Activated T-cell treated with anti-CD3 and anti-CD28 coated beads, Interleukin-2, amount 50 U/mL, for 4 hours (primary cell): ENCODE measurements at regions not wholly inside any gene's neighbourhood (a gene's known extent, or its start where the extent isn't known, plus 50 kb on each side); places are given as distances from the start of the nearest gene placed in this dataset.
"Not testable (repeated sequence)": the region's sequence is repeated elsewhere in the genome, so short reads cannot be mapped to it uniquely, and the experiment has no call there.

Experiments used
- ATAC-seq, 2 donors: fragments of 200-7000 bp; cut with Tn5 transposase; one replicate each; pipeline ENCODE4 v1.10.0; 2021
- DNase-seq: peaks from one replicate; pipeline ENCODE4 v3.0.0-alpha.2; 2020
- H3K27me3 Mint-ChIP-seq: one replicate; pipeline ENCODE4 v1.8.0; 2021; ENCODE audit warnings: low read depth, mixed read lengths
- H3K36me3 Mint-ChIP-seq: one replicate; pipeline ENCODE4 v1.8.0; 2022; ENCODE audit warnings: mixed read lengths; ENCODE audit not compliant: insufficient read depth
- H3K4me1 Mint-ChIP-seq: one replicate; pipeline ENCODE4 v1.8.0; 2021; ENCODE audit warnings: low read depth, mixed read lengths
- H3K4me3 Mint-ChIP-seq: one replicate; pipeline ENCODE4 v1.8.0; 2021; ENCODE audit warnings: mild to moderate bottlenecking, moderate library complexity, mixed read lengths
- H3K9me3 Mint-ChIP-seq: one replicate; pipeline ENCODE4 v1.8.0; 2021; ENCODE audit warnings: mixed read lengths

DNA sequence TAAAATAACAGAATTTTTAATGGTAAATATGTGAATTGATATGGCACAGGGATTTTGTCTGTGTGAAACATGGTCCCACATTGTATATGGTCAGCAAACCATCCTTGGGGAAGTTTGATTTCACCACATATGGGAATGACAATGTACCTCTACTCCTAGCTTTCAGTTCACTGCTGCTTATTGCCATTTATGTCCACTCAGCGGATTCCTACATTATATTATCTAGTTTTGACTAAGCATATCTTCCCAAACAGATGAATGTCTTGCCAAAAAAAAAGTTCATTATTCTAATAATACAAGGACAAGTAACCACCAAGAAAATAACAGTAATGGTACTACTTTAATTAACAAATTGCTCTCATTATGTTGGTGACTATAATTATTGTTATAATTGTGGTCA lies 1521.6 kb downstream of the MAT2B start:
- H3K36me3 Mint-ChIP-seq: no peaks in the 10 kb centered on the region
- H3K9me3 Mint-ChIP-seq: peaks cover 8% of the 10 kb centered on the region
- H3K27me3 Mint-ChIP-seq: no peaks in the 10 kb centered on the region
- no peaks in the 10 kb centered on the region for H3K4me1 Mint-ChIP-seq
- DNase-seq (no peak), ATAC-seq (no peak)
- no peak overlapping the region for H3K4me3 Mint-ChIP-seq

DNA sequence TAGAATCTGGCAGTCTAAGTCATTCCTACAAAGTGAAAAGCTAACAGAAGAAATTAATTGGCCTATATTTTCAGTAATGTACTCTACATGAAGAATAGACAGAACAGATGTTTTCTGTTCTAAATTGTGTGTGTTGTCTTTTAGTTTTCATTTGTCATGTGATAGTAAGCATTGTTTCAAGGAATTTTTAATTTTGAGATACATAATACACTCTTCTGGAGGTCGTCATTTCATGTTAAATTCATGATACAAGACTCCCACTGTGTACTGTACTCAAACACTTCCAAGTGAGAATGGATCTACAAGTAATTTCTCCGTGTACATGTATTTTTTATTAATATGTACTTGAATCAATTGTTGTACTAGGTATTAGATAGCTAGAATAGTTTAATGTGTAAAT lies 1522.9 kb downstream of the MAT2B start:
- no peaks in the 10 kb centered on the region for H3K27me3 Mint-ChIP-seq
- no peaks in the 10 kb centered on the region for H3K4me1 Mint-ChIP-seq
- H3K36me3 Mint-ChIP-seq: no peaks in the 10 kb centered on the region
- no peak overlapping the region for H3K4me3 Mint-ChIP-seq
- DNase-seq (no peak), ATAC-seq (no peak)
- H3K9me3 Mint-ChIP-seq: peaks cover 8% of the 10 kb centered on the region

DNA sequence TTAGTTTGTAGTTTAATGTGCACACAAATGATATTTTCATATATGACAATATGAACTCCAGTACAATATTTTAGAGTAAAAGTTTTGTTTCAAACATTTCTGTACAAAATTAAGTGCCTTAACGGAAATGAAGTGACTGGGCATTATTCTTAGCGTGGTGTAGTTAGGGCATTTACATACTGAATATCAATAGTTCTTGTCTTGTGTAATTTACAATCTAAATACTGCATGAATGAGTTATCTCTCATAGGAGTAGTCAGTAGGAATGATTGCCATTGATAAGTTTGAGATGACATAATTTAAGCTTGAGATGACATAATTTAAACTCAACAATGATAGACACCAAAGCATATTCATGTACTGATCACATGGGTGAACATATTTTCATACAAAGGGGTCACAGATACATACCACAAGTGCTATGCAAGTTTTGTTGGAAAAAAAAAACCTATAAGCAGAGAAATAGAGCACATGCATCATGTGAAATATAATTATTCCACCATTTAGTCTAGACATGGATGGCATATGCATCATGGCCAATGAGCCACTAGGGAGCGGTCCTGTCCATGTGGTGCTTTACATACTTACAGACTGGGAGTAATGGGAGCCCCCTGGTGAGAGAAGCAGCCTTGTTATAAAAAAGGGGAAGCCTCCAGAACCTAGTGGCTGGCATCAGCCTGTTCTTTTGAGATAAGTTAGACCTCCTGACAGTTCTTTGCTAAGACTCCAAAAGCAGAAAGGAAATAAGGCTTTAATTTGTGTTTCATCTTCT lies 1523.9 kb downstream of the MAT2B start:
- peaks cover 5% of the 10 kb centered on the region for H3K9me3 Mint-ChIP-seq
- DNase-seq: no peak
- H3K36me3 Mint-ChIP-seq: no peaks in the 10 kb centered on the region
- H3K4me3 Mint-ChIP-seq: no peak overlapping the region
- no peaks in the 10 kb centered on the region for H3K27me3 Mint-ChIP-seq
- no peak for ATAC-seq
- no peaks in the 10 kb centered on the region for H3K4me1 Mint-ChIP-seq

DNA sequence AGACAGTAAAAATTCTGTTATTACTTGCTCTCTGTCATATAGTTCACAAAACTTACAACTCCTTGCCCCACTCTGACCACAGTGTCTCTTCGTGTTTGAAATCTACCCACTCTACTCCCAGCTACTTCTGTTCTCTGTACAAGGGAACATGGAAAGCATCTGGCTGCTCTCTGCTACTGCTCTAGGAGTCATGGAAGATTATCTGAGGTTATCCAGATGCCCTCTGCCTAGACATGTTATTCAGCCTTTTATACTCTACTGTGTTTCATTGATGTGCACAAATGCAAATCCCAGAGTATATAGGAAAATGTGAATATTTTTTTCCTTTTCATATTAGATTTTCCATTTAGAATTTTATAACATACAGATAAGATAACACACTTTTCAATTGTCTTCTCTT lies 1525.6 kb downstream of the MAT2B start:
- Mint-ChIP-seq H3K4me1 (no peaks in the 10 kb centered on the region), H3K9me3 (peaks cover 4% of the 10 kb centered on the region), H3K27me3 (no peaks in the 10 kb centered on the region), H3K4me3 (no peak overlapping the region), H3K36me3 (no peaks in the 10 kb centered on the region)
- DNase-seq (no peak), ATAC-seq (no peak)

DNA sequence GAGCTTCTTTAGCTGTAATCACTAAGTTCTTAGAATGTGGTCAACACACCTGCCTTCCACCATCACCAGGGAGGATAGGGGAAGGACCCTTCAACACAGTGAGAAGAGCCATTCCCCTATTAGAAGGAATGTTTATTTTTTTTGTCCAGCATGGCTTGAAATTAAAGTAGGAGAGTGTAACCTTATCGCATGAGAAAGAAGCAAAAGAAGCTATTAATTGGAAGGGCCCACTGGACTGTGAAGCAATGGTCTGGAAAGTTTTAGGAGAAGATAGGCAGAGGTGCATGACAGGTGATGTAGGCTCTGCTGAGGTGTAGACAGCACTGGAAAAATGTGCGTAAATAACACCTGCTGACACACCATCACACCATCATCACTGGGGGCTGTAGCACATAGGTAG lies 1526.0 kb downstream of the MAT2B start:
- Mint-ChIP-seq H3K4me1 (no peaks in the 10 kb centered on the region), H3K36me3 (no peaks in the 10 kb centered on the region), H3K9me3 (peaks cover 4% of the 10 kb centered on the region), H3K27me3 (no peaks in the 10 kb centered on the region), H3K4me3 (no peak overlapping the region)
- DNase-seq (no peak), ATAC-seq (no peak)

DNA sequence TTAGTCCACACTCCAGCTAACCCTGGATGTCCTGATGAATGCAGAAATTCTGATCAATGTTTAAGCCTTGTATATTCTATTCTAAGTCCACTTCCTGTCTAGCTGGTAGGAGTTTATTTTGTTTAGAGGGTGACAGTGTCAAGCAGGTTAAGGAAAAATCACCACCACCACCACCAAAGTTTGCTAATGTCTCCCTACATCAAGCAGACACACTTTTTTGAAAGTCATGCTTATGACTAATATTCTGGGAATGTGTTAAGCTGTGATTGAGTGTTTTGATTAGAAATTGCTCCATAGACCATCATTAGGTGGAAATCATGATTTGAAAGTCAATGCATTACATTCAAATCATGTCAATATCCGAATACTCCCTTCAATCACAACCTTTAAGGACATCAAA lies 1530.1 kb downstream of the MAT2B start:
- Mint-ChIP-seq H3K4me3 (no peak overlapping the region), H3K4me1 (no peaks in the 10 kb centered on the region), H3K36me3 (no peaks in the 10 kb centered on the region), H3K9me3 (peaks cover 6% of the 10 kb centered on the region), H3K27me3 (no peaks in the 10 kb centered on the region)
- no peak for DNase-seq
- ATAC-seq: no peak

DNA sequence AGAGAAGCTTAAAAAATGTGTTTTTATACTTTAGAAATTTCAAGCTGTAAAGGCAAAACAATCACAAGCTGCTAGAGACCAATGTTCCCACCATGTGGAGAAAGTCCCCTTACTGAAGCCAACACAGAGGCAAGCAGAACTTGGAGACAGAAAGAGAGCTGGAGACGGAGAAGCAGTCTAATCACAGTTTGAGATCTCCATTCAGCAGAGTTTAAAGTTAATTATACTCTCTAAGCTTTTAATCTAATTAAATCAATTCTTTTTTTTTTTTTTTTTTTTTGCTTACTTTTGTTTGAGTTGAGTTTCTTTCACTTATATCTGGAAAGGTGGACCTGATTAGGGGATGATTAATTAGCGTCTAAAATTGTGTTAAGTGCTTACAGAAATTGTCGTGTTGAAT lies 1534.3 kb downstream of the MAT2B start:
- no peaks in the 10 kb centered on the region for H3K4me1 Mint-ChIP-seq
- H3K9me3 Mint-ChIP-seq: peaks cover 6% of the 10 kb centered on the region
- DNase-seq (no peak), ATAC-seq (no peak)
- H3K4me3 Mint-ChIP-seq: no peak overlapping the region
- no peaks in the 10 kb centered on the region for H3K36me3 Mint-ChIP-seq
- no peaks in the 10 kb centered on the region for H3K27me3 Mint-ChIP-seq

DNA sequence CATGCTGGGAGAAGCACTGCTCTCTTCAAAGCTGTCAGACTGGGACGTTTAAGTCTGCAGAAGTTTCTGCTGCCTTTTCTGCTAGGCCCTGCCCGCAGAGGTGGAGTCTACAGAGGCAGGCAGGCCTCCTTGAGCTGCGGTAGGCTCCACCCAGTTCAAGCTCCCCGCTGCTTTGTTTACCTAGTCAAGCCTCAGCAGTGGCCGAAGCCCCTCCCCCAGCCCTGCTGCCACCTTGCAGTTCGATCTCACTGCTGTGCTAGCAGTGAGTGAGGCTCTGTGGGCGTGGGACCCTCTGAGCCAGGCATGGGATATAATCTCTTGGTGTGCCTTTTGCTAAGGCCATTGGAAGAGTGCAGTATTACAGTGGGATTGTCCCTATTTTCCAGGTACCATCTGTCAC lies 1540.5 kb downstream of the MAT2B start:
- ATAC-seq, DNase-seq, H3K27me3 Mint-ChIP-seq, H3K4me3 Mint-ChIP-seq, H3K4me1 Mint-ChIP-seq, H3K36me3 Mint-ChIP-seq, H3K9me3 Mint-ChIP-seq: not testable (repeated sequence)

DNA sequence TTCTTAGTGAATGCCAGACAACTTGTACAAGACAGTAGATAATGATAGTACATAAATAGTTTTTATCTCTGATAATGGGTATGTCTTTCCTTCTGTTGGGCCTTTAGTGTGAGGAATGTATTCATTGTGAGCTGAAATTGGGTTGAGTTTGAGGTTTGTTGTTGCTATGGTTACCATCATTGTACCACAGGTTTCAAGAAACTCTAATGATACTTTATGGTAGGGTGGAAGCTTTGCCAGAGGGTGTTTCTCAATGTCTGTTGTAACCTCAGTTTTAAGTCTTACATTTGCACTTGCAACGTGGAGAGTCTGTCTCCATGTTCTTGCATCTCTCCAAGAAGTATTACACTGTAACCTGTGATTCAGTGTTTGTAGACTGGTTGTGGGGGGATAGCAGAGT lies 1550.1 kb downstream of the MAT2B start:
- no peak for ATAC-seq
- Mint-ChIP-seq H3K4me1 (no peaks in the 10 kb centered on the region), H3K27me3 (no peaks in the 10 kb centered on the region), H3K4me3 (no peak overlapping the region), H3K9me3 (peaks cover 4% of the 10 kb centered on the region), H3K36me3 (no peaks in the 10 kb centered on the region)
- DNase-seq: no peak

DNA sequence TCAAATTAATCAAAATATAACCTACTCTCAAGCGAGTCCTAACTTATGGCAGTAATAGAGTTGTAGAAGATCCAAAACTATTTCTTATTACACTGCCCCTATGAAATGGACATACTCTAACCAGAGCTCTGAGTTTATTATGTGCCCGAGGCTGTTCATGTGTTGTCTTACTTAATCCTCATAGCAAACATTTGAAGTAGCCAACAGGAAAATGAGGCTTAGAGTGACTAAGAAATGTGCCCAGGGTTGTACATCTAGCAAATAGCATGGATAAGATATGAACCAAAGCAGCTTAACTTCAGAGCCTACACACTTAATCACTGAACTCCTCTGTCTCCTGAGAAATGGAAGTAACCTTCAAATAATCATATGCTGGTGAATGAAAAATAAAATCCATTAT lies 1551.7 kb downstream of the MAT2B start:
- DNase-seq (no peak), ATAC-seq (no peak)
- peaks cover 8% of the 10 kb centered on the region for H3K9me3 Mint-ChIP-seq
- H3K4me1 Mint-ChIP-seq: no peaks in the 10 kb centered on the region
- H3K36me3 Mint-ChIP-seq: no peaks in the 10 kb centered on the region
- no peaks in the 10 kb centered on the region for H3K27me3 Mint-ChIP-seq
- no peak overlapping the region for H3K4me3 Mint-ChIP-seq

DNA sequence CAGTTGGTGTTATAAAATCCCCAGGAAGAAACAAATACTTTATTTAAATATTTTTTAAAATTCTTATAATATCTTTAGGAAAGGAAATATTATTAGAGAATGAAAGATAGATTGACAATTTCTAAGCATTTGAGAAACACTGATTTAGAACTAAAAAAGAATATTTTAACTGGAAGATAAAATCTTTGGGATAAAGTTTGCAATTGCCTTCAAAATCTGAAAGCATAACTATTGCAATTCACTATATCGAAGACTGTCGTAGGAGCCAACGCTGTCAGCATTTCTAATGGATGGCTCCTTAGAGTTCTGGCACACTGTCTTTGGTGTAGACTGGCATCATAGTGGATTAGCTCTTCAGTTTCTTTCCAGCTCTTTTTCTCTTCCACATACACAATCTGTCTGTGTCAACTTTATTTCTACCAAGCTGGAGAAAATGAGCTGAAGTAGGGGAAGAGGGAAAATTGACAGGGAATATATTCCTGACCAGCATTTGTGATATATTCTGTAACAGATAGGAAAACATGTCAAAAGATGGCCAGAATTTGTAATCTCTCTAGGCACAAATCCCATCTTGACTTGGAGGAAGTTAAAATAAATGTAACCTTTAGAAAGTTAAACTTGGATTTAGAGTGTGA lies 1561.4 kb downstream of the MAT2B start:
- Mint-ChIP-seq H3K36me3 (no peaks in the 10 kb centered on the region), H3K27me3 (no peaks in the 10 kb centered on the region), H3K4me3 (no peak overlapping the region), H3K9me3 (peaks cover 25% of the 10 kb centered on the region), H3K4me1 (no peaks in the 10 kb centered on the region)
- no peak for ATAC-seq
- no peak for DNase-seq

DNA sequence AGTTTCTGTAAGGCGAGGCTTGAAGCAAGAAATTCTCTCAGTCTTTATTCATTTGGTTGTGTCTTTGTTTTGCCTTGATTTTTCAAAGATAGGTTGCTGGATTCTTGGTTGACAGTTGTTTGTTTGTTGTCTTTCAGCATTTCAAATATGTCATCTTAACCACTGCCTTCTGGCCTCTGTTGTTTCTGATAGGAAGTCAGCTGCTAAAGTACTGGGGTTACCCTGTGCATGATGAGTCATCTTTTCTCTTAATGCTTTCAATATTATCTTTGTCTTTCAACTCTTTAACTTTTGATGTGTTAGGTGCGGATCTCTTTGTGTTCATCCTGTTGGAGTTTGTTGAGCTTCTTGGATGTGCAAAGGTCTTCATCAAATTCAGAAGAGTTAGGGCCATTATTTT lies 1571.3 kb downstream of the MAT2B start:
- DNase-seq (no peak), ATAC-seq (no peak)
- no peak overlapping the region for H3K4me3 Mint-ChIP-seq
- no peaks in the 10 kb centered on the region for H3K27me3 Mint-ChIP-seq
- H3K36me3 Mint-ChIP-seq: no peaks in the 10 kb centered on the region
- H3K9me3 Mint-ChIP-seq: peaks cover 17% of the 10 kb centered on the region
- no peaks in the 10 kb centered on the region for H3K4me1 Mint-ChIP-seq

DNA sequence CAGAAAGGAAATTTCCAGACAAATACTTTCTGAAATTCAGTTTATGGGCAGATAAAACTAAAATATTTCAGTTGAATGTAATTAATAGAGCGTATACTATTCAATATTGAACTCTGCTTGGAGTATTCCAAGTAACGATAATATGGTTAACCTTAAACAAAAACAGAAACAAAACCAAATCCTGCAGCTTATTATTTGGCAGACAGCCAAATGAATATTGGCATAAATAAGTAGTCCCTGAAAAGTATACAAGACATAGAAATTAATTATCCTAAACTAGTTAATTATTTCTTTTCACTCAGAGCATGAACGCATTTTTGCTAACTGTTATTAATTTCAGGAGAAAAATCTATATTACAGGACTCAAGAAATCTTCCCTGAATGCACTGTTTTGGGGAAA lies 1574.0 kb downstream of the MAT2B start:
- H3K36me3 Mint-ChIP-seq: no peaks in the 10 kb centered on the region
- no peaks in the 10 kb centered on the region for H3K4me1 Mint-ChIP-seq
- no peak overlapping the region for H3K4me3 Mint-ChIP-seq
- no peak for DNase-seq
- peaks cover 5% of the 10 kb centered on the region for H3K9me3 Mint-ChIP-seq
- no peak for ATAC-seq
- H3K27me3 Mint-ChIP-seq: no peaks in the 10 kb centered on the region

DNA sequence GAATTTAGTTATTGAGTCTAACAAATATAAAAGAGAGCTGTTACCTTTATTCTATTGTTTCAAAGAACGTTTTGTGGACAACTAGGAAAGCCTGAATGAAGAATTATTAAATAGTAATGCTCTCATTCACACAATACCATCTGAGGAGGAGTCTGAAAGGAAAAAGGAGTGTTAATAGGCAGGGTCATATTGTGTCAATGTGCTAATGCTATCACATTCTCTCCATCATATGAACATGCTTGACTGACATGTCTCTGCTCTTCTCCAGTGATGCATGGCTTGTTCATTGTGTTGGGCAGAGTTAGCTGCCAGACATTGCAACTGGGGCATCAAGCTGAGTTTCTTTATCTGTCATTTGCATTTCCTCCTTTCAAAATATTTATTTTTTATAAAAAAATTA lies 1578.0 kb downstream of the MAT2B start:
- no peak for ATAC-seq
- Mint-ChIP-seq H3K9me3 (no peaks in the 10 kb centered on the region), H3K4me1 (no peaks in the 10 kb centered on the region), H3K36me3 (no peaks in the 10 kb centered on the region), H3K27me3 (no peaks in the 10 kb centered on the region), H3K4me3 (no peak overlapping the region)
- DNase-seq: no peak

DNA sequence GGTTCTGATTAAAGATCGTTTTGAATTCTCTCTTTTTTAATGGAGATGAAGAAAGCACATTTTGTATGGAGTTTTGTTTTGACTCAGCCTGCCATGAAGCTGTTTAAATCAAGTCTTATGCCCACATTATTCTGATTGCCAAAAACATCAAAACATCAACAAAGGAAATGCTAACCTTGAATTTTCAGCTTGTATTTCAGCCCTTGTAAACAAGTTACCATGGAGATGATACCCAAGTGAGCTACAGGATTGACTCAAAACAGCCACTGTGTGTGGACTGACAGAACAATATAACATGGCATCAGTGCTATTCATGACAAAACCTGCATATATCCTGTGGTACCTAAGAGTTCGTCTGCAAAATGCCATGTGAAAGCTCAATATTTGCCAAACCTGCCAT lies 1581.0 kb downstream of the MAT2B start:
- Mint-ChIP-seq H3K27me3 (no peaks in the 10 kb centered on the region), H3K4me3 (no peak overlapping the region), H3K36me3 (no peaks in the 10 kb centered on the region), H3K4me1 (no peaks in the 10 kb centered on the region), H3K9me3 (no peaks in the 10 kb centered on the region)
- ATAC-seq (no peak), DNase-seq (no peak)
